HG03095 (cell line): ENCODE measurements at regions not wholly inside any gene's neighbourhood (a gene's known extent, or its start where the extent isn't known, plus 50 kb on each side); places are given as distances from the start of the nearest gene placed in this dataset.
"Not testable (repeated sequence)": the region's sequence is repeated elsewhere in the genome, so short reads cannot be mapped to it uniquely, and the experiment has no call there.

Experiments used
- ATAC-seq: cut with Tn5 transposase; IDR thresholded peaks from one replicate; pipeline ENCODE4 v1.9.1; 2021; ENCODE audit warnings: moderate library complexity; ENCODE audit not compliant: unreplicated experiment

GRCh38 chr3:145307272-145307671, 853.7 kb downstream of the PLOD2 start:
- ATAC-seq: no peak

DNA sequence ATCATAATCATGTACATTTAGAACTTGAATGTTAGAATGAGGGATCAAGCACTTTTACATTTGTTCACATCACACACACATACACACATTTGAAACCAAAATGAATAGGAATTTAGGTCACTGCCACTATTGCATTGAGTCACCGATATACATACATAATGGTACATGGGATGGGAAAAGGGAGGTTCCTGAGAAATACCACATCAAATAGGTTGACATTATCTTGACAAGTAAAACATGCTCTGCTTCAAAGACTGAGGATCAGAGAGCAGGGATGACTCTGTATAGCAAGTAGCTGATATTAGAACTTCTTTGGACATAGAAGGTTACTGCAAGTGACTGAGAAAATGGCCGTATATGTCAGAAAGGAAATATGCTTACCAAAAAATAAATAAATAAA, 847.2 kb downstream of the PLOD2 start:
- no peak for ATAC-seq

DNA sequence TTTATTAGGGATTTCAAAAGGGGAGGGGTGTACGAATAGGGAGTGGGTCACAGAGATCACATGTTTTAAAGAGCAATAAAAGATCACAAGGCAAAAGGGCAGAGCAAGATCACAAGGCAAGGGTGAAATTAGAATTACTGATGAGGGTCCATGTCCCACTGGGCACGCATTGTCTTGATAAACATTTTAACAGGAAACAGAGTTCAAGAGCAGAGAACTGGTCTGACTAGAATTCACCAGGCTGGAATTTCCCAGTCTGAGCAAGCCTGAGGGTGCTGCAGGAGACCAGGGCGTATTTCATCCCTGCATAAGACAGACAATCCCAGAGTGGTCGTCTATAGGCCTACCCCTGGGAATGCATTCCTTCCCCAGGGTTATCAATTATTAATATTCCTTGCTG, 844.7 kb downstream of the PLOD2 start:
- ATAC-seq: not testable (repeated sequence)

DNA sequence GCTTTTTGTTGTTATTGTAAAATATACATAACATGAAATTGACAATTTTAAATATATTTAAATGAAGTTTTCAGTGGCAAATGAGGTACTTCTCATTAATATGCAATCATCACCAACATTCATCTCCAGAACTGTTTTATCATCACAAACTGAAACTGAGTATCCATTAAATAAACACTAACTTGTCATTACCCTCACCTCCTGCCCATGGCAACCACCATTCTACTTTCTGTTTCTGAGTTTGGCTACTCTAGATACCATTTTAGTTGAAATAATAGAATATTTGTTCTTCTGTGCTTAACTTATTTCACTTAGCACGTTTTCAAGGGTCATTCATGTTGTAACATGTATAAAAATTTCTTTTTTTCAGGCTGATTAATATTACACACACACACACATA, 834.3 kb downstream of the PLOD2 start:
- ATAC-seq: no peak

- not testable (repeated sequence) for ATAC-seq
Measured at GRCh38 chr3:145333427-145333826, 827.6 kb downstream of the PLOD2 start.

GRCh38 chr3:145333931-145334330, 827.1 kb downstream of the PLOD2 start:
- ATAC-seq: no peak

- ATAC-seq: no peak
Measured at GRCh38 chr3:145355206-145355605, 805.8 kb downstream of the PLOD2 start.

DNA sequence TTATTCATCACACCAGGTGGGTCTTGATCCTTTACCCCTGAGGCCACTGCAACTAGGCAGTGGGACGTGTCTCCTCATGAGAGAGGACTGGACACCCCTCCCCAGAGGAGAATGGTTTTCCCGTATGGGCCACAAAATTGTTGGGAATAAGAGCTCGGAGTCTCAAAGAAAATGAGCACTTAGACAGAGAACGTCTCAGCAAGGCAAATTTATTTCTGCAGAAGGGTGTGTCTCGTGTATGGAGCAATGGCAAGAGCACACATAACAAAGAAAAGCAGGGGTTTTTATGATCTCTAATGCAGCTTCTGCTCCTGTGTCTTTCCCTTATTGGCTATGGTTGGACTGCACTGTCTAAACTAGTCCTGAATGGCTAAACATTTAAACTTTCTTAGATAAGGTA, 803.5 kb downstream of the PLOD2 start:
- ATAC-seq: no peak

GRCh38 chr3:145359040-145359439, 801.9 kb downstream of the PLOD2 start:
- no peak for ATAC-seq

DNA sequence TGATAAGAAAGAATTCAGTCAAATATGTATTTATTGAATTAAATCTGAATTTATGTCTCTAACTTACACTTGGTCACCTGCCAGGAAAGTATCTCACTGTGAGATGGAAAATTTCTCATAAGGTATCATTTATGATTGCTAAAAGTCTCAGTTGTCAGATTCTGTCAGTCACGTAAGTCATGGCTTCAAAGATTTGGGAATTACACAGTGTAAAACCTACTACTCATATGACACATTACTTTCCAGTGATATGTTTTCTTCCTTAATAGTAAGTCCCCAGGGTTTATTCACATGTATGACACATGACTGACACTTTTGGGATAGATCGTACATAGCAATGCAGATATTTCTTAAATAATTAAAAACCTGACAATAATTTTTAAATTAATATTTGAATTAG, 792.2 kb downstream of the PLOD2 start:
- no peak for ATAC-seq

- ATAC-seq: no peak
Measured at GRCh38 chr3:145370870-145371269, 790.1 kb downstream of the PLOD2 start.

GRCh38 chr3:145377301-145377700, 783.7 kb downstream of the PLOD2 start:
- no peak for ATAC-seq

DNA sequence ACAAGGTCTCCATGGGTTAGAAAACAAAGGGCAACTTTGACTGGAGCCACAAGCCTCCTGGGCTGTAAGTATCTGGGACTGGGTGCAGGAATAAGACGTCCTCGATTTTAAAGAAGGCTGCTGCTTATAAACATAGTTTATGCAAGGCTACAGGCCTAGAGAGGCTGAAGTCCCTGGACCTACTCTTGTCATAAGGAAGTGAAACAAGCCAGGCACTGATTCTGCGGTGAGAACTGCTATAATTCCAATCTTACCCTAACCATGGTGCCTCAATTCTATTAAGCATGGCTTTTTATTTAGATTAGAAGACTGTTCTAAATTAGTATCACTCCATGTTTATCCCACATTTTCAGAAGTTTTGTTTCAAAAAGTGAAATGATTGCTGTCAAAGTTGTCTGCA, 777.6 kb downstream of the PLOD2 start:
- no peak for ATAC-seq

DNA sequence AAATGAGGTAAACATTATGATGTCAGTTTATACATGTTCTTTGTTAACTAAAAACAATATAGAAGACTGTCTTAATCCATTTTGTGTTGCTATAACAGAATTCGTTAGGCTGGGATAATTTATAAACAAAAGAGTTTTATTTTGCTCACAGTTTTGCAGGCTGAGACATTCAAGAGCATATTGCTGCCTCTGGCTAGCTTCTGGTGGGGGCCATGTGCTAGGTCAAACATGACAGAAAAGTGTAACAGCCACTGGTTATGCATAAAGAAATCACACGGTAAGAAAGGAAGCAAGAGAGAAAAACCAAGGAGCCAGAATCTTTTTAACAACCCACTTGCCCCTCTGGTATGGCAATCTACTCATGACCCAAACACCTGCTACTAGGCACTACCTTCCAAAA, 776.7 kb downstream of the PLOD2 start:
- ATAC-seq: no peak

DNA sequence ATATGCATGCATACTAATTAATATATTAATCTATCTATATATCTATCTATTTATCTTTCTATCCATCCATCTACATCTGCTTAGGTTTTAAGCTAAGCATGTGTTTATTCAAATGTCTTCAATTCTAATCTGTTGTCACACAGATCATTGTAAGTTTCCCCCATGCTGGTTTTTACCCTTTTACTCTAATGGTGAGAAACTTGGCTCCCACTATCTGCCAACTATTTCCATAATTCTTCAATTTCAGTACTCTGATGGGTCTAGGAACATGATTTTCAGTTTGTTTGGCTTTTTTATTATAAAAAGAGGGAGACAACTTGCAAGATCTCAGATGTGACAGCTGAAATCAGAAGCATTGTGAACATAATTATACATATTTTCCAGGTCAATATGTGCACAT, 773.8 kb downstream of the PLOD2 start:
- ATAC-seq: no peak

- ATAC-seq: no peak
Measured at GRCh38 chr3:145395421-145395820, 765.6 kb downstream of the PLOD2 start.

DNA sequence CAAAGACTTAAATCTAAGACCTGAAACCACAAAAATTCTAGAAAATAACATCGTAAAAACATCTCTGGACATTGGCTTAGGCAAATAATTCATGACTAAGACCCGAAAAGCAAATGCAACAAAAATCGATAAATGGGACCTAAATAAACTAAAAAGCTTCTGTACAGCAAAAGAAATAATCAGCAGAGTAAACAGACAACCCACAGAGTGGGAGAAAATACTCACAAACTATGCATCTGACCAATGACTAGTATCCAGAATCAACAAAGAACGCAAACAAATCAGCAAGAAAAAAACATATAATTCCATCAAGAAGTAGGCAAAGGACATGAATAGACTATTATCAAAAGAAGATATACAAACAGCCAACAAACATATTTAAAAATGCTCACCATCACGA, 749.4 kb downstream of the PLOD2 start:
- no peak for ATAC-seq

- no peak for ATAC-seq
Measured at GRCh38 chr3:145417678-145418077, 743.3 kb downstream of the PLOD2 start.

GRCh38 chr3:145422556-145422955, 738.4 kb downstream of the PLOD2 start:
- ATAC-seq: no peak

DNA sequence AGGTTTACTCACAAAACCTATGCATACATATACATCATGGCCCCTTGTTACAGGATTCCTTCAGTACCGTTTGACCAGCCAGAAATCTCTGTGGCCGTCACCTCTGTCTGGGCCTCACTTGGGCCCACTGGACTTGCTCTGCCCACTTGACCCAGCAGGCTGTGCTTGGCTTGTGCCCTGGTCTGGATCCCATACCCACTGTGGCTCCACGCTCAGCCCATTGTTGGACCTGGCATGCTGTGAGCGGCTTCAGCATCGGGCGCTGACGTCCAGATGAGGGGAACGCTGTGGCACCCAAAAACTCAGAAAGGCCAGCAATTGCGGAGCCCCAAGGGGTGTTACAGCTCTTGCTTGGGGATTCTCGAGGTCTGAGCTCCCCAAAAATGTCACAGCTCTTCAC, 733.6 kb downstream of the PLOD2 start:
- no peak for ATAC-seq

DNA sequence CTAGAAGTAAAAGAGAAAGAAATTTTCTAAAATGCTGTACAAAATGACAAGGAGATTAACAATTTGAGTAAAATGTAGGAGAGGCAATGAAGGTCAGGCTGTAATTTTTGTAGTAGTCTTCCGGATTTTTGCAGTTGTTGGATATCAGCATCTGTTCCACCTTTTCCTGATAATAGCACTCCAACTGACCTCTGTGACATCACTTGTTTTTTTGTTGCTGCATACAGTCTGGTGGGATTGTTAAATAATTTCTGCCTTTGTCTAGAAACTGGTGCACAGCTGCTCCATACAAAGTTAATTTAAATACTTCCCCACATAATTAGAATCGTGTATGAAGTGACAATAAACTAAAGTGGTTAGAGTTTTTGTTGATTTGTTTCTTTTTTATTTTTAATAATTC, 731.4 kb downstream of the PLOD2 start:
- ATAC-seq: no peak

GRCh38 chr3:145448436-145448835, 712.5 kb downstream of the PLOD2 start:
- ATAC-seq: no peak

GRCh38 chr3:145450018-145450682, 710.8 kb downstream of the PLOD2 start:
- ATAC-seq: no peak
